HepG2 (cell line): ENCODE measurements at regions not wholly inside any gene's neighbourhood (a gene's known extent, or its start where the extent isn't known, plus 50 kb on each side); places are given as distances from the start of the nearest gene placed in this dataset.
A peak's percentile ranks its signal among the peaks of the same experiment; 100 is the strongest.

Experiments
- ATM ChIP-seq: fragments of 450-650 bp; IDR thresholded peaks from 2 replicates; pipeline ENCODE4 v1.7.1; 2017; ENCODE audit warnings: mild to moderate bottlenecking, borderline replicate concordance
- CBFB ChIP-seq: sonication (generic); formaldehyde crosslinking; IDR thresholded peaks from 2 replicates; pipeline ENCODE4 v1.4.0; 2020; ENCODE audit warnings: missing genetic modification reagents
- CHD4 ChIP-seq: fragments of 200-600 bp; sonication (generic); IDR thresholded peaks from 2 replicates; pipeline ENCODE4 v1.7.0; 2017; ENCODE audit warnings: mild to moderate bottlenecking, low read length, borderline replicate concordance
- FOXA3 ChIP-seq: IDR thresholded peaks from 2 replicates; pipeline ENCODE4 v1.6.1; 2016; ENCODE audit warnings: missing genetic modification reagents, missing compliant biosample characterization
- HDAC2 ChIP-seq: sonication (generic); formaldehyde crosslinking; IDR thresholded peaks from 2 replicates; pipeline ENCODE4 v1.4.0; 2020; ENCODE audit warnings: missing genetic modification reagents
- HOXA9 ChIP-seq: sonication (generic); formaldehyde crosslinking; IDR thresholded peaks from 2 replicates; pipeline ENCODE4 v1.8.1; 2022; ENCODE audit warnings: missing genetic modification reagents, mild to moderate bottlenecking, moderate library complexity, borderline replicate concordance
- KMT2A ChIP-seq: sonication (generic); formaldehyde crosslinking; IDR thresholded peaks from 2 replicates; pipeline ENCODE4 v1.4.0; 2020; ENCODE audit warnings: missing genetic modification reagents
- MED1 ChIP-seq: sonication (generic); formaldehyde crosslinking; IDR thresholded peaks from 2 replicates; pipeline ENCODE4 v1.4.0; 2020; ENCODE audit warnings: missing genetic modification reagents
- MTF1 ChIP-seq: sonication (generic); formaldehyde crosslinking; IDR thresholded peaks from 2 replicates; pipeline ENCODE4 v1.5.0; 2020; ENCODE audit warnings: missing genetic modification reagents
- NCOA2 ChIP-seq: sonication (generic); formaldehyde crosslinking; IDR thresholded peaks from 2 replicates; pipeline ENCODE4 v1.8.0; 2022; ENCODE audit warnings: inconsistent platforms
- NONO ChIP-seq, 2 experiments: fragments of 450-650 bp in 1 of 2; sonication (generic) in 1 of 2; formaldehyde crosslinking in 1 of 2; IDR thresholded peaks in 1 of 2; conservative IDR thresholded peaks in 1 of 2; 2 replicates each; pipeline versions ENCODE4 v1.6.1 to v1.8.0; 2017 to 2022; ENCODE audit warnings: mild to moderate bottlenecking in 1 of 2, missing genetic modification reagents in 1 of 2, moderate library complexity in 1 of 2
- RFX1 ChIP-seq: fragments of 450-650 bp; IDR thresholded peaks from 2 replicates; pipeline ENCODE4 v1.6.1; 2017
- SAFB2 ChIP-seq: sonication (generic); formaldehyde crosslinking; IDR thresholded peaks from 2 replicates; pipeline ENCODE4 v1.5.1; 2020; ENCODE audit warnings: missing genetic modification reagents, low read depth, mild to moderate bottlenecking, borderline replicate concordance
- SKI ChIP-seq: fragments of 450-650 bp; IDR thresholded peaks from one replicate; pipeline ENCODE4 v1.6.1; 2018; ENCODE audit warnings: mild to moderate bottlenecking; ENCODE audit not compliant: partially characterized antibody
- ZBTB1 ChIP-seq: sonication (generic); formaldehyde crosslinking; IDR thresholded peaks from 2 replicates; pipeline ENCODE4 v1.4.0; 2020; ENCODE audit warnings: missing genetic modification reagents, borderline replicate concordance
- ZBTB39 ChIP-seq: sonication (generic); formaldehyde crosslinking; IDR thresholded peaks from 2 replicates; pipeline ENCODE4 v1.5.0; 2020; ENCODE audit warnings: missing genetic modification reagents
- ZGPAT ChIP-seq: IDR thresholded peaks from 2 replicates; pipeline ENCODE4 v1.6.1; 2016; ENCODE audit warnings: mild to moderate bottlenecking
- ZMYM2 ChIP-seq: sonication (generic); formaldehyde crosslinking; IDR thresholded peaks from 2 replicates; pipeline ENCODE4 v1.8.0; 2022; ENCODE audit warnings: mild to moderate bottlenecking, missing genetic modification reagents
- ZNF256 ChIP-seq: sonication (generic); formaldehyde crosslinking; conservative IDR thresholded peaks from 2 replicates; pipeline ENCODE4 v1.4.0; 2020; ENCODE audit warnings: missing genetic modification reagents
- ZNF317 ChIP-seq: sonication (generic); formaldehyde crosslinking; IDR thresholded peaks from 2 replicates; pipeline ENCODE4 v1.5.0; 2020; ENCODE audit warnings: mild to moderate bottlenecking, missing genetic modification reagents
- ZNF468 ChIP-seq: sonication (generic); formaldehyde crosslinking; IDR thresholded peaks from 2 replicates; pipeline ENCODE4 v1.8.0; 2022; ENCODE audit warnings: mild to moderate bottlenecking, moderate library complexity, missing genetic modification reagents
- ZNF510 ChIP-seq: sonication (generic); formaldehyde crosslinking; IDR thresholded peaks from 2 replicates; pipeline ENCODE4 v1.4.0; 2020; ENCODE audit warnings: low read depth, mild to moderate bottlenecking, missing genetic modification reagents
- ZSCAN30 ChIP-seq: sonication (generic); formaldehyde crosslinking; IDR thresholded peaks from 2 replicates; pipeline ENCODE4 v1.5.0; 2020; ENCODE audit warnings: mild to moderate bottlenecking, missing genetic modification reagents
- TF ChIP-seq, protein P1 (sequence below): IDR thresholded peaks from 2 replicates; pipeline ENCODE4 v1.6.1; 2018; ENCODE audit warnings: missing genetic modification reagents
- TF ChIP-seq, protein P2 (sequence below): IDR thresholded peaks from 2 replicates; pipeline ENCODE4 v1.6.1; 2016; ENCODE audit warnings: low read depth, control low read depth
- TF ChIP-seq, protein P3 (sequence below): sonication (generic); formaldehyde crosslinking; IDR thresholded peaks from 2 replicates; pipeline ENCODE4 v1.5.1; 2020; ENCODE audit warnings: mild to moderate bottlenecking, missing genetic modification reagents, borderline replicate concordance

DNA sequence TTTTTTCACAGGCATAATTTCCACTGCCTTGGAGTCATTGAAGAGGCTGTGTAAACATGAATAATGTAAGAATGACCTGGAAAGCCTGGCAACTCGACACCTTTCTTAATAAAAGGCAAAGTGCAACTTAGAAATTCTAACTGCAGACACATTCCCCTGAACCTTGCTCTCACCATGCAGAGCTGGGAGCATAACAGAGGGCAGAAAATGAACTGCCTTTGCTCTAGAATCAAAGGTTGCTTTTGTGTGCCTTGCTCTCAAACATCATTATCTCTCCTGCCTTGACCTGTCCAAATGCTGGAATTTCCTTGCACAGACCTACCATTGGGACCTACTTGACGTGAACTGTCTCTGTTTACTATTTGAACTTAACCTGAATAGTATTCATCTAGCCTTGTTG lies 462.0 kb upstream of the ZNF462 start (continued):
- TF ChIP-seq CHD4: no peak
- TF ChIP-seq ZBTB1: no peak
- TF ChIP-seq KMT2A (CRISPR knock-in tag): no peak
- no peak for TF ChIP-seq MTF1 (CRISPR knock-in tag)
- TF ChIP-seq ZNF317 (CRISPR knock-in tag): no peak
- peak; percentile 20; the same call in 1 of the 2 replicates for TF ChIP-seq MED1
- TF ChIP-seq ZNF468 (CRISPR knock-in tag): no peak
- TF ChIP-seq HOXA9 (CRISPR knock-in tag): no peak
- 0 out of 2 replicates have a peak, but pooled peaks have one; percentile 15 for TF ChIP-seq NCOA2 (CRISPR knock-in tag)
- TF ChIP-seq, protein P1, sequence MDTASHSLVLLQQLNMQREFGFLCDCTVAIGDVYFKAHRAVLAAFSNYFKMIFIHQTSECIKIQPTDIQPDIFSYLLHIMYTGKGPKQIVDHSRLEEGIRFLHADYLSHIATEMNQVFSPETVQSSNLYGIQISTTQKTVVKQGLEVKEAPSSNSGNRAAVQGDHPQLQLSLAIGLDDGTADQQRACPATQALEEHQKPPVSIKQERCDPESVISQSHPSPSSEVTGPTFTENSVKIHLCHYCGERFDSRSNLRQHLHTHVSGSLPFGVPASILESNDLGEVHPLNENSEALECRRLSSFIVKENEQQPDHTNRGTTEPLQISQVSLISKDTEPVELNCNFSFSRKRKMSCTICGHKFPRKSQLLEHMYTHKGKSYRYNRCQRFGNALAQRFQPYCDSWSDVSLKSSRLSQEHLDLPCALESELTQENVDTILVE: no peak
- no peak for TF ChIP-seq RFX1
- TF ChIP-seq SAFB2: no peak
- TF ChIP-seq CBFB: no peak
- TF ChIP-seq ZBTB39: no peak
- TF ChIP-seq FOXA3: peak; percentile 9; the same call in 1 of the 2 replicates
- TF ChIP-seq, protein P2, sequence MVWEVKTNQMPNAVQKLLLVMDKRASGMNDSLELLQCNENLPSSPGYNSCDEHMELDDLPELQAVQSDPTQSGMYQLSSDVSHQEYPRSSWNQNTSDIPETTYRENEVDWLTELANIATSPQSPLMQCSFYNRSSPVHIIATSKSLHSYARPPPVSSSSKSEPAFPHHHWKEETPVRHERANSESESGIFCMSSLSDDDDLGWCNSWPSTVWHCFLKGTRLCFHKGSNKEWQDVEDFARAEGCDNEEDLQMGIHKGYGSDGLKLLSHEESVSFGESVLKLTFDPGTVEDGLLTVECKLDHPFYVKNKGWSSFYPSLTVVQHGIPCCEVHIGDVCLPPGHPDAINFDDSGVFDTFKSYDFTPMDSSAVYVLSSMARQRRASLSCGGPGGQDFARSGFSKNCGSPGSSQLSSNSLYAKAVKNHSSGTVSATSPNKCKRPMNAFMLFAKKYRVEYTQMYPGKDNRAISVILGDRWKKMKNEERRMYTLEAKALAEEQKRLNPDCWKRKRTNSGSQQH (CRISPR knock-in tag): no peak
- TF ChIP-seq NONO (IDR thresholded peaks at IDR 0.05): no peak
- TF ChIP-seq NONO (CRISPR knock-in tag; conservative IDR thresholded peaks at IDR 0.05): 0 out of 2 replicates have a peak, but pooled peaks have one; percentile 24
- TF ChIP-seq HDAC2 (CRISPR knock-in tag): peak; percentile 42; the same call in 1 of the 2 replicates
- TF ChIP-seq ZMYM2 (CRISPR knock-in tag): no peak
- TF ChIP-seq ZNF510 (CRISPR knock-in tag): no peak
- TF ChIP-seq ZGPAT (CRISPR knock-in tag): 0 out of 2 replicates have a peak, but pooled peaks have one; percentile 21
- no peak for TF ChIP-seq ATM
- peak; percentile 40 for TF ChIP-seq SKI
- TF ChIP-seq, protein P3, sequence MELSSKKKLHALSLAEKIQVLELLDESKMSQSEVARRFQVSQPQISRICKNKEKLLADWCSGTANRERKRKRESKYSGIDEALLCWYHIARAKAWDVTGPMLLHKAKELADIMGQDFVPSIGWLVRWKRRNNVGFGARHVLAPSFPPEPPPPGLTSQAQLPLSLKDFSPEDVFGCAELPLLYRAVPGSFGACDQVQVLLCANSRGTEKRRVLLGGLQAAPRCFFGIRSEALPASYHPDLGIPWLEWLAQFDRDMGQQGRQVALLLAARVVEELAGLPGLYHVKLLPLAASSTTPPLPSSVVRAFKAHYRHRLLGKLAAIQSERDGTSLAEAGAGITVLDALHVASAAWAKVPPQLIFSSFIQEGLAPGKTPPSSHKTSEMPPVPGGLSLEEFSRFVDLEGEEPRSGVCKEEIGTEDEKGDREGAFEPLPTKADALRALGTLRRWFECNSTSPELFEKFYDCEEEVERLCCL (CRISPR knock-in tag): no peak
- no peak for TF ChIP-seq ZNF256 (CRISPR knock-in tag)
- no peak for TF ChIP-seq ZSCAN30 (CRISPR knock-in tag)
